NB4 (cell line): ENCODE measurements at regions not wholly inside any gene's neighbourhood (a gene's known extent, or its start where the extent isn't known, plus 50 kb on each side); places are given as distances from the start of the nearest gene placed in this dataset.

Source experiments
- MYC ChIP-seq: IDR thresholded peaks from 2 replicates; pipeline ENCODE4 v1.6.1; 2011; ENCODE audit warnings: low read depth, low read length
- POLR2A ChIP-seq: IDR thresholded peaks from 2 replicates; pipeline ENCODE4 v1.6.1; 2011; ENCODE audit warnings: mild to moderate bottlenecking; ENCODE audit not compliant: insufficient read length; ENCODE audit errors: extremely low read depth
- TF ChIP-seq, protein P1 (sequence below): IDR thresholded peaks from one replicate; pipeline ENCODE4 v1.5.1; 2012; ENCODE audit warnings: low read depth, low read length
- TF ChIP-seq, protein P2 (sequence below): IDR thresholded peaks from 2 replicates; pipeline ENCODE4 v1.6.1; 2011; ENCODE audit warnings: low read depth, low read length

DNA sequence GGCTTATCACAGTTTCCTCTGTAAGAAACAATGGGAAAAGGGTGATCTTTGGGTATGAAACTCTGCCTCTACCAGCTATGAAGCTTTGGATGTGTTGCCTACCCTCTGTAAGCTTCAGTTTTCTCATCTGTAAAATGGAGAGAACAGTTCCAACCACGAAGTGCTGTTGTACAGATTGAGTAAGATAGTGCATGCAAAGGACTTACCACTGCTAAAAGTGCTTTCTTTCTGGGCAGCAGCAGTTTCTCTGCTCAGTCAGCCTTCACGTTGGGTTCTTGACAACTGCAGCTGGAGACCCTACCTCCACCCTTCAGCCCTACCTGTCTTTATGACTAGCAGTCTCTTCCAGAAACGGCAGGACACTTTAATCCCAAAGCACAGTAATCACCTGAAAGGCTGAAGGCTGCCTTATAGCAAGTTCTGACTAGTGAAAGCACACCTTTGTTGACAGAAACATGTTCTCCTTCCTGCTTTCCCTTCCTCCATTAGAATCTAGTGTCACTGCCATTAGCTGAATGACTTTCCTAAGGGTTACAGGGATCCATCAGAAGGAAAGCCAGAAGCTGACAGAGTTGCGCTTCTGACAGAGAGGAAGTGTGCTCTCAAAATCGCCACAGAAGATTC lies 91.4 kb downstream of the RPL27A start:
- TF ChIP-seq, protein P1, sequence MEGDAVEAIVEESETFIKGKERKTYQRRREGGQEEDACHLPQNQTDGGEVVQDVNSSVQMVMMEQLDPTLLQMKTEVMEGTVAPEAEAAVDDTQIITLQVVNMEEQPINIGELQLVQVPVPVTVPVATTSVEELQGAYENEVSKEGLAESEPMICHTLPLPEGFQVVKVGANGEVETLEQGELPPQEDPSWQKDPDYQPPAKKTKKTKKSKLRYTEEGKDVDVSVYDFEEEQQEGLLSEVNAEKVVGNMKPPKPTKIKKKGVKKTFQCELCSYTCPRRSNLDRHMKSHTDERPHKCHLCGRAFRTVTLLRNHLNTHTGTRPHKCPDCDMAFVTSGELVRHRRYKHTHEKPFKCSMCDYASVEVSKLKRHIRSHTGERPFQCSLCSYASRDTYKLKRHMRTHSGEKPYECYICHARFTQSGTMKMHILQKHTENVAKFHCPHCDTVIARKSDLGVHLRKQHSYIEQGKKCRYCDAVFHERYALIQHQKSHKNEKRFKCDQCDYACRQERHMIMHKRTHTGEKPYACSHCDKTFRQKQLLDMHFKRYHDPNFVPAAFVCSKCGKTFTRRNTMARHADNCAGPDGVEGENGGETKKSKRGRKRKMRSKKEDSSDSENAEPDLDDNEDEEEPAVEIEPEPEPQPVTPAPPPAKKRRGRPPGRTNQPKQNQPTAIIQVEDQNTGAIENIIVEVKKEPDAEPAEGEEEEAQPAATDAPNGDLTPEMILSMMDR, result no peak
- no peak for TF ChIP-seq POLR2A
- no peak for TF ChIP-seq MYC
- TF ChIP-seq, protein P2, sequence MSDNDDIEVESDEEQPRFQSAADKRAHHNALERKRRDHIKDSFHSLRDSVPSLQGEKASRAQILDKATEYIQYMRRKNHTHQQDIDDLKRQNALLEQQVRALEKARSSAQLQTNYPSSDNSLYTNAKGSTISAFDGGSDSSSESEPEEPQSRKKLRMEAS, result no peak
